HCT116 (cell line): ENCODE measurements at regions not wholly inside any gene's neighbourhood (a gene's known extent, or its start where the extent isn't known, plus 50 kb on each side); places are given as distances from the start of the nearest gene placed in this dataset.

Experiments used
- CEBPB ChIP-seq: IDR thresholded peaks from 2 replicates; pipeline ENCODE4 v1.6.1; 2012; ENCODE audit warnings: low read depth
- CTCF ChIP-seq, 3 experiments: fragments of 200-600 bp in 1 of 3; sonication (generic) in 1 of 3; IDR thresholded peaks in 2 of 3; conservative IDR thresholded peaks in 1 of 3; 2 replicates each; pipeline ENCODE4 v1.5.1; 2012 to 2017; ENCODE audit warnings: low read depth in 2 of 3, low read length in 2 of 3, antibody characterized with exemption in 1 of 3, borderline replicate concordance in 1 of 3, control low read depth in 1 of 3, mild to moderate bottlenecking in 1 of 3, mixed read lengths in 1 of 3, mixed run types in 1 of 3, moderate library complexity in 1 of 3; ENCODE audit not compliant: insufficient read depth in 1 of 3
- ELF1 ChIP-seq: IDR thresholded peaks from 2 replicates; pipeline ENCODE4 v1.6.1; 2012; ENCODE audit warnings: low read depth, borderline replicate concordance
- EZH2 ChIP-seq: fragments of 200-600 bp; sonication (generic); IDR thresholded peaks from 2 replicates; pipeline ENCODE4 v1.6.1; 2017; ENCODE audit warnings: antibody characterized with exemption, mixed run types
- EZH2phosphoT487 ChIP-seq: fragments of 200-600 bp; IDR thresholded peaks from 2 replicates; pipeline ENCODE4 v1.6.1; 2018; ENCODE audit warnings: antibody characterized with exemption, borderline replicate concordance
- FOSL1 ChIP-seq: IDR thresholded peaks from 2 replicates; pipeline ENCODE4 v1.6.1; 2012; ENCODE audit warnings: low read depth
- MAX ChIP-seq: IDR thresholded peaks from 2 replicates; pipeline ENCODE4 v1.6.1; 2012
- POLR2A ChIP-seq: IDR thresholded peaks from 2 replicates; pipeline ENCODE4 v1.7.0; 2011; ENCODE audit warnings: borderline replicate concordance; ENCODE audit not compliant: insufficient read depth, insufficient read length; ENCODE audit errors: extremely low read depth
- POLR2AphosphoS5 ChIP-seq: IDR thresholded peaks from 2 replicates; pipeline ENCODE4 v1.6.1; 2011; ENCODE audit warnings: mild to moderate bottlenecking, low read depth, low read length, moderate library complexity
- RAD21 ChIP-seq: IDR thresholded peaks from 2 replicates; pipeline ENCODE4 v1.6.1; 2012; ENCODE audit warnings: low read depth, mild to moderate bottlenecking
- REST ChIP-seq: IDR thresholded peaks from 2 replicates; pipeline ENCODE4 v1.6.1; 2012; ENCODE audit warnings: low read depth
- SIN3A ChIP-seq: IDR thresholded peaks from 2 replicates; pipeline ENCODE4 v1.6.1; 2012; ENCODE audit warnings: low read depth
- YY1 ChIP-seq: IDR thresholded peaks from 2 replicates; pipeline ENCODE4 v1.6.1; 2011; ENCODE audit warnings: low read length, low read depth, moderate library complexity, mild to moderate bottlenecking; ENCODE audit not compliant: insufficient replicate concordance; ENCODE audit errors: extremely low read depth
- ZNF274 ChIP-seq: fragments of 200-500 bp; sonication (Bioruptor generic); IDR thresholded peaks from 2 replicates; pipeline ENCODE4 v1.6.1; 2014; ENCODE audit warnings: mild to moderate bottlenecking, low read depth, low read length, inconsistent platforms

DNA sequence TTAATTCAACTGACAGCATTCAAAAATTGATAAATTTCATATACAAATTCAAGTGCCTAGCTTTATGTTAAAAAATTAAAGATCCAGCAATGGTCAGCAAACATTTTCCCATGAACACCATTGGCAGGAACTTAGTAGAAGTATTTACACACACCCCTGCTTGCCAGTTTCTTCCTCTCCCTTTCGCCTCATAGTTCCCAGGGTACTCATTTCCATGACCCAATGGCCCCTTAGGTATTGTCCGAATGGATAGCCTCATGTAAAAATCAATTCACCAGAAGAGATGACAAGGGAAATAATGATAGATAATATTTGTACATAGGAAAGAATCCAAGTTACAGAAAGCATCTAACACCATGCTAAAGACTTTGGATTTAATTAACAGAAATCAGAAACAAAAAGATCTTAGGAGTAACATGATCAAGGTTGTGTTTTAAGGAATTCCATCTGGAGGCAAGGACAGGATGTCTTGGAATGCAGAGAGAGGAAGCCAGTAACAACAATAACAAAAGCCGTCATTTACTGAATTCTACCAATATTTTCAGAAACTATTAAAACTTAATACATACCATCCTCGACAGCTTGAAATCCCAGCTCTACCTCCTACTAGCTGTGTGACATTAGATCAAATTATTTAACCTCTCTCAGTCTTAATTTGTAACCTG, 423.0 kb downstream of the IRS1 start:
- TF ChIP-seq CTCF (IDR thresholded peaks at IDR 0.05 in 2 of 3, conservative IDR thresholded peaks at IDR 0.05 in 1 of 3; ENCODE audit: borderline replicate concordance in 1 of 3, insufficient read depth in 1 of 3, low read depth in 2 of 3, low read length in 2 of 3) (no peak), ZNF274 (no peak), FOSL1 (no peak), SIN3A (no peak), CEBPB (no peak), EZH2 (no peak), ELF1 (no peak), MAX (no peak), POLR2A (no peak), EZH2phosphoT487 (no peak), REST (no peak), YY1 (no peak), RAD21 (no peak), POLR2AphosphoS5 (no peak)
